ENCODE measurements at regions not wholly inside any gene's neighbourhood (a gene's known extent, or its start where the extent isn't known, plus 50 kb on each side); places are given as distances from the start of the nearest gene placed in this dataset.

DNA sequence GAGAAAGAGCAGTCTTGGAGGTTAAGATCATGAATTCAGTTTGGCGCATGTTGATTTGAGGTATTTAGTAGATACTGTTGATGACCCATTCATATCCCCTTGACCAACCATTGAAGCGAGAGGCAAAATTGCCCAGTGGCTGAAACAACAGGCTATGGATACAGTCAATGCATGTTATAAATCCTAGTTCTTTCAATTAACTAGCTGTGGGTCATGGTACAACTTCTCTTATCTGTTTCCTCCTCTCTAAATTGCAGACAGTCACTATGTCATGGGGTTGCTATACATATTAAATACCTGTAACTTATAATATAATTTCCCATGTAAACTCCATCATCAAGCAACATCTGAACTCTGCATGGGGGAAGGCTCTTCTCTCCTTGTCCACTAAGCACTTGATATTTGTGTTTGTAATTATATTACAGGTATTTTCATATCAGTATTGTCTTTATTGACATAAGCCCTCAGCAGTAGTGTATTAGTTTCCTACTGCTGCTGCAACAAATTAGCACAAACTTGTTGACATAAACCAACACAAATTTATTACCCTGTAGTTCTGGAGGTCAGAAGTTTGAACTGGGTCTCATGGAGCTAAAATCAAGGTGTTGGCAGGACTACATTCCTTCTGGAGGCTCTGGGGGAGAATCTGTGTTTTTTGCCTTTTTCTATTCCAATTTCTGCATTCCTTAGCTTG lies 61.7 kb upstream of the ACTR3 start:
- H3K4me1 ChIP-seq (ENCODE audit: control insufficient read depth, extremely low read depth, insufficient read depth, low read length), result no peaks in the 10 kb centered on the region
- TF ChIP-seq GATA2 (IDR thresholded peaks at IDR 0.05; ENCODE audit: insufficient read depth, insufficient read length, low read depth, low read length) (no peak), FOS (IDR thresholded peaks at IDR 0.05; ENCODE audit: borderline replicate concordance, insufficient read depth, low read length) (no peak), EZH2 (IDR thresholded peaks at IDR 0.05; ENCODE audit: borderline replicate concordance, low read depth, low read length, severe bottlenecking) (no peak), POLR2AphosphoS5 (IDR thresholded peaks at IDR 0.05; ENCODE audit: insufficient read depth, low read depth, low read length) (no peak), MAX (IDR thresholded peaks at IDR 0.05; ENCODE audit: insufficient read depth, insufficient read length) (no peak), MYC (IDR thresholded peaks at IDR 0.05; ENCODE audit: low read depth, low read length) (no peak), JUN (IDR thresholded peaks at IDR 0.05; ENCODE audit: borderline replicate concordance, insufficient read depth, insufficient read length, low read depth) (no peak), POLR2A (IDR thresholded peaks at IDR 0.05; ENCODE audit: low read depth, low read length) (no peak)
- TF ChIP-seq, protein P1, sequence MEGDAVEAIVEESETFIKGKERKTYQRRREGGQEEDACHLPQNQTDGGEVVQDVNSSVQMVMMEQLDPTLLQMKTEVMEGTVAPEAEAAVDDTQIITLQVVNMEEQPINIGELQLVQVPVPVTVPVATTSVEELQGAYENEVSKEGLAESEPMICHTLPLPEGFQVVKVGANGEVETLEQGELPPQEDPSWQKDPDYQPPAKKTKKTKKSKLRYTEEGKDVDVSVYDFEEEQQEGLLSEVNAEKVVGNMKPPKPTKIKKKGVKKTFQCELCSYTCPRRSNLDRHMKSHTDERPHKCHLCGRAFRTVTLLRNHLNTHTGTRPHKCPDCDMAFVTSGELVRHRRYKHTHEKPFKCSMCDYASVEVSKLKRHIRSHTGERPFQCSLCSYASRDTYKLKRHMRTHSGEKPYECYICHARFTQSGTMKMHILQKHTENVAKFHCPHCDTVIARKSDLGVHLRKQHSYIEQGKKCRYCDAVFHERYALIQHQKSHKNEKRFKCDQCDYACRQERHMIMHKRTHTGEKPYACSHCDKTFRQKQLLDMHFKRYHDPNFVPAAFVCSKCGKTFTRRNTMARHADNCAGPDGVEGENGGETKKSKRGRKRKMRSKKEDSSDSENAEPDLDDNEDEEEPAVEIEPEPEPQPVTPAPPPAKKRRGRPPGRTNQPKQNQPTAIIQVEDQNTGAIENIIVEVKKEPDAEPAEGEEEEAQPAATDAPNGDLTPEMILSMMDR (IDR thresholded peaks at IDR 0.05; ENCODE audit: extremely low read depth in 1 of 2, insufficient read depth in 1 of 2, low read depth in 1 of 2, low read length in 2 of 2), result no peak
- DNase-seq (ENCODE audit: low read depth, low spot score) (no peak), FAIRE-seq (no peak)
- H3K27me3 ChIP-seq (ENCODE audit: control insufficient read depth in 2 of 2, insufficient read depth in 2 of 2, low read length in 2 of 2), result no peaks in the 10 kb centered on the region
- H3K9me1 ChIP-seq (replicated peaks; ENCODE audit: control insufficient read depth, extremely low read depth, insufficient read depth, low read length), result no peaks in the 10 kb centered on the region
- no peak overlapping the region for H2AFZ ChIP-seq (ENCODE audit: low read depth, low read length)
- H3K27ac ChIP-seq (ENCODE audit: insufficient read depth, low read depth, low read length), result no peak overlapping the region
- no peaks in the 10 kb centered on the region for H3K36me3 ChIP-seq (ENCODE audit: control insufficient read depth in 2 of 2, extremely low read depth in 1 of 2, insufficient read depth in 2 of 2, low read length in 2 of 2)
- H3K79me2 ChIP-seq (ENCODE audit: control insufficient read depth, insufficient read depth, low read length), result no peaks in the 10 kb centered on the region
- H3K4me2 ChIP-seq (ENCODE audit: insufficient read depth, low read length), result no peak overlapping the region
- dilution Hi-C loops (cut with MboI; ENCODE audit: extremely low pct_ligation_motif_present, low sequenced_read_pairs), result no loop called here
- no peaks in the 10 kb centered on the region for H4K20me1 ChIP-seq (replicated peaks; ENCODE audit: control insufficient read depth, extremely low read depth, insufficient read depth, low read length)
- ChIA-PET POLR2A (no interaction called here), CTCF (no interaction called here)
- no peaks in the 10 kb centered on the region for H3K9me3 ChIP-seq (replicated peaks; ENCODE audit: control insufficient read depth, insufficient read depth, low read length)
- H3K9ac ChIP-seq (replicated peaks; ENCODE audit: extremely low read depth, insufficient read depth, low read length), result no peak overlapping the region
- intact Hi-C loops (cut with micrococcal nuclease), result no loop called here
- no peak overlapping the region for H3K4me3 ChIP-seq (replicated peaks in 1 of 3; ENCODE audit: insufficient read depth in 1 of 3, low read depth in 1 of 3, low read length in 3 of 3)
- BruUV-seq (replicated peaks), result no TSS peak
